Gastrocnemius medialis (tissue), 4 donors: ENCODE measurements at regions not wholly inside any gene's neighbourhood (a gene's known extent, or its start where the extent isn't known, plus 50 kb on each side); places are given as distances from the start of the nearest gene placed in this dataset.

ENCODE experiments used
- ATAC-seq, 2 donors: fragments of 150-250 bp; one replicate each; pipeline ENCODE4 v1.9.1; 2016
- DNase-seq, 2 donors: peaks; one replicate each; pipeline ENCODE4 v3.0.0-alpha.2; 2019
- H3K27ac ChIP-seq, 4 donors: fragments of 200-600 bp; sonication (generic); 1 replicate in 1 of 4; 2 replicates in 3 of 4; pipeline ENCODE4 v1.5.1; 2016 to 2018; ENCODE audit warnings: mild to moderate bottlenecking in 2 of 4, moderate library complexity in 1 of 4
- H3K27me3 ChIP-seq, 3 donors: fragments of 200-600 bp; sonication (generic) in 2 of 3; 1 replicate in 1 of 3; 2 replicates in 2 of 3; pipeline versions ENCODE4 v1.5.1 to v1.6.0; 2016 to 2019; ENCODE audit warnings: mild to moderate bottlenecking in 1 of 3, moderate library complexity in 1 of 3
- H3K36me3 ChIP-seq, 2 donors: fragments of 200-600 bp; sonication (generic) in 1 of 2; one replicate each; pipeline ENCODE4 v1.5.1; 2017 to 2018
- H3K4me1 ChIP-seq, 2 donors: fragments of 200-600 bp; sonication (generic) in 1 of 2; one replicate each; pipeline ENCODE4 v1.5.1; 2016 to 2017; ENCODE audit warnings: mild to moderate bottlenecking in 2 of 2
- H3K4me3 ChIP-seq, 4 donors: fragments of 200-600 bp; sonication (generic) in 3 of 4; 1 replicate in 1 of 4; 2 replicates in 3 of 4; pipeline ENCODE4 v1.5.1; 2016 to 2019; ENCODE audit warnings: mild to moderate bottlenecking in 2 of 4
- H3K9me3 ChIP-seq, 3 donors: fragments of 200-600 bp; sonication (generic) in 2 of 3; 1 replicate in 1 of 3; 2 replicates in 2 of 3; pipeline ENCODE4 v1.5.1; 2016 to 2019
- CTCF ChIP-seq, 5 experiments: fragments of 450-650 bp in 3 of 5; fragments of 200-600 bp in 2 of 5; sonication (generic) in 2 of 5; IDR thresholded peaks in 4 of 5; conservative IDR thresholded peaks in 1 of 5; 1 replicate in 4 of 5; 2 replicates in 1 of 5; pipeline ENCODE4 v1.5.1; 2016 to 2019; ENCODE audit warnings: antibody characterized with exemption in 5 of 5, mild to moderate bottlenecking in 3 of 5, moderate library complexity in 3 of 5
- POLR2A ChIP-seq, 2 donors: fragments of 450-650 bp; IDR thresholded peaks; one replicate each; pipeline ENCODE4 v1.6.1; 2017; ENCODE audit warnings: antibody characterized with exemption in 2 of 2, mild to moderate bottlenecking in 2 of 2, moderate library complexity in 2 of 2
- in situ Hi-C, 4 donors: fragments of 200-750 bp; cut with MboI; loops; one replicate each; pipeline versions ENCODE4 v1.15.0 to v1.8.0; 2017; ENCODE audit warnings: low sequenced_read_pairs in 4 of 4
- intact Hi-C: fragments of 100-400 bp; cut with DNase I; formaldehyde crosslinking; loops from one replicate; pipeline ENCODE4 v1.15.1; 2023; ENCODE audit warnings: low total_unique reads

- ATAC-seq (no peak), DNase-seq (no peak)
- no peaks in the 10 kb centered on the region for H3K36me3 ChIP-seq
- H3K4me1 ChIP-seq: peaks cover 28 to 31% of the 10 kb centered on the region in 2 donors
- intact Hi-C loops (no loop called here), in situ Hi-C loops (loop anchor here in 1 of 4 donors (25.0 kb wide), 1 partner anchor 89 kb away; no protein-coding TSS in a partner anchor)
- TF ChIP-seq POLR2A (IDR thresholded peaks at IDR 0.05) (no peak), CTCF (IDR thresholded peaks at IDR 0.05 in 4 of 5, conservative IDR thresholded peaks at IDR 0.05 in 1 of 5) (no peak)
- no peak overlapping the region for H3K27ac ChIP-seq
- H3K27me3 ChIP-seq: no peaks in the 10 kb centered on the region
- no peaks in the 10 kb centered on the region for H3K9me3 ChIP-seq
- no peak overlapping the region for H3K4me3 ChIP-seq
Observed at GRCh38 chr9:32873553-32873952, 90.2 kb downstream of the TMEM215 start.

- Histone ChIP-seq H3K27ac (peak overlapping the region in 1 of 4 donors; percentile 23), H3K9me3 (no peaks in the 10 kb centered on the region), H3K36me3 (no peaks in the 10 kb centered on the region), H3K4me3 (no peak overlapping the region), H3K4me1 (peaks cover 26 to 28% of the 10 kb centered on the region in 2 donors), H3K27me3 (no peaks in the 10 kb centered on the region)
- TF ChIP-seq CTCF (IDR thresholded peaks at IDR 0.05 in 4 of 5, conservative IDR thresholded peaks at IDR 0.05 in 1 of 5) (no peak), POLR2A (IDR thresholded peaks at IDR 0.05) (no peak)
- intact Hi-C loops: no loop called here
- in situ Hi-C loops: no loop called here
- DNase-seq (no peak), ATAC-seq (peak in 1 of 2 donors; percentile 13)
Observed at GRCh38 chr9:32875242-32875641, 91.9 kb downstream of the TMEM215 start.

- ATAC-seq (no peak), DNase-seq (no peak)
- H3K27me3 ChIP-seq: no peaks in the 10 kb centered on the region
- TF ChIP-seq POLR2A (IDR thresholded peaks at IDR 0.05): no peak
- no peak for TF ChIP-seq CTCF (IDR thresholded peaks at IDR 0.05 in 4 of 5, conservative IDR thresholded peaks at IDR 0.05 in 1 of 5)
- no peak overlapping the region for H3K4me3 ChIP-seq
- no peaks in the 10 kb centered on the region for H3K9me3 ChIP-seq
- no peaks in the 10 kb centered on the region for H3K36me3 ChIP-seq
- H3K4me1 ChIP-seq: peaks cover 26 to 28% of the 10 kb centered on the region in 2 donors
- intact Hi-C loops (no loop called here), in situ Hi-C loops (no loop called here)
- H3K27ac ChIP-seq: peak overlapping the region in 1 of 4 donors; percentile 23
Observed at GRCh38 chr9:32875748-32876147, 92.4 kb downstream of the TMEM215 start.

- no peaks in the 10 kb centered on the region for H3K36me3 ChIP-seq
- no peaks in the 10 kb centered on the region for H3K9me3 ChIP-seq
- intact Hi-C loops (no loop called here), in situ Hi-C loops (no loop called here)
- H3K4me1 ChIP-seq: peaks cover 26 to 28% of the 10 kb centered on the region in 2 donors
- H3K4me3 ChIP-seq: no peak overlapping the region
- peak overlapping the region in 3 of 4 donors; percentile 27 to 49 (median 30) for H3K27ac ChIP-seq
- peak in 1 of 2 donors; percentile 45 for DNase-seq
- TF ChIP-seq POLR2A (IDR thresholded peaks at IDR 0.05) (no peak), CTCF (IDR thresholded peaks at IDR 0.05 in 4 of 5, conservative IDR thresholded peaks at IDR 0.05 in 1 of 5) (no peak)
- peak; percentile 65 to 73 for ATAC-seq
- no peaks in the 10 kb centered on the region for H3K27me3 ChIP-seq
Observed at GRCh38 chr9:32877103-32877502, 93.8 kb downstream of the TMEM215 start.
